ENCODE measurements at regions not wholly inside any gene's neighbourhood (a gene's known extent, or its start where the extent isn't known, plus 50 kb on each side); places are given as distances from the start of the nearest gene placed in this dataset.

- FAIRE-seq (no peak), DNase-seq (ENCODE audit: low read depth in 1 of 2, low spot score in 2 of 2) (no peak)
- H3K4me2 ChIP-seq (ENCODE audit: insufficient read depth in 1 of 2, low read depth in 2 of 2, low read length in 2 of 2): no peak overlapping the region
- no peak overlapping the region for H2BK5ac ChIP-seq (ENCODE audit: low read depth, low read length)
- H2AFZ ChIP-seq (ENCODE audit: low read length): no peak overlapping the region
- no peak overlapping the region for H3K9ac ChIP-seq (replicated peaks in 1 of 4; ENCODE audit: extremely low read depth in 1 of 4, low read depth in 3 of 4, low read length in 3 of 4)
- H3K14ac ChIP-seq (ENCODE audit: insufficient read length): no peak overlapping the region
- H2BK120ac ChIP-seq (replicated peaks; ENCODE audit: low read depth, low read length): no peak overlapping the region
- POLR2A ChIA-PET (ENCODE audit: partially characterized antibody): no interaction called here
- H3K23me2 ChIP-seq (ENCODE audit: low read depth, low read length): no peaks in the 10 kb centered on the region
- no peaks in the 10 kb centered on the region for H3K36me3 ChIP-seq (ENCODE audit: control insufficient read depth in 2 of 4, insufficient read depth in 4 of 4, low read length in 3 of 4)
- no peak overlapping the region for H3K18ac ChIP-seq (ENCODE audit: extremely low read depth, low read length)
- H3K27me3 ChIP-seq (replicated peaks in 1 of 4; ENCODE audit: control insufficient read depth in 3 of 4, extremely low read depth in 1 of 4, insufficient read depth in 3 of 4, low read length in 3 of 4): no peaks in the 10 kb centered on the region
- H4K91ac ChIP-seq (replicated peaks; ENCODE audit: insufficient read length, low read length): no peak overlapping the region
- H3K4me3 ChIP-seq (ENCODE audit: extremely low read depth in 1 of 4, insufficient read depth in 2 of 4, low read depth in 3 of 4, low read length in 4 of 4): no peak overlapping the region
- no peak overlapping the region for H3K23ac ChIP-seq (ENCODE audit: insufficient read length)
- H3K27ac ChIP-seq (ENCODE audit: low read depth, low read length): no peak overlapping the region
- H2BK15ac ChIP-seq (ENCODE audit: low read length): no peak overlapping the region
- H4K5ac ChIP-seq (ENCODE audit: insufficient read length, low read depth, low read length): no peak overlapping the region
- no peak overlapping the region for H3K4ac ChIP-seq (replicated peaks; ENCODE audit: insufficient read length, low read depth, low read length)
- no peaks in the 10 kb centered on the region for H3K4me1 ChIP-seq (replicated peaks in 1 of 4; ENCODE audit: control insufficient read depth in 3 of 4, insufficient read depth in 4 of 4, low read length in 3 of 4)
- no peaks in the 10 kb centered on the region for H3K79me2 ChIP-seq (ENCODE audit: control insufficient read depth in 1 of 2, insufficient read depth in 2 of 2, low read length in 2 of 2)
- H4K8ac ChIP-seq (ENCODE audit: extremely low read depth, insufficient read depth, low read length): no peak overlapping the region
- no peak overlapping the region for H2BK20ac ChIP-seq (ENCODE audit: low read length)
- H2AK5ac ChIP-seq (ENCODE audit: low read depth, low read length): no peak overlapping the region
- H3K9me3 ChIP-seq (ENCODE audit: insufficient read depth in 2 of 2, low read depth in 1 of 2, low read length in 1 of 2): no peaks in the 10 kb centered on the region
- no peaks in the 10 kb centered on the region for H3K79me1 ChIP-seq (ENCODE audit: low read depth, low read length)
- CTCF ChIA-PET (ENCODE audit: partially characterized antibody): interaction anchor here (0.8 to 2.8 kb wide), 4 partner anchors 9 to 1573 kb away, joined by 3 to 10 read pairs (median 4); no protein-coding TSS in a partner anchor
- no peak overlapping the region for H2BK12ac ChIP-seq (ENCODE audit: low read depth, low read length)
- no peaks in the 10 kb centered on the region for H4K20me1 ChIP-seq (replicated peaks in 1 of 2; ENCODE audit: control insufficient read depth in 1 of 2, insufficient read depth in 2 of 2, low read length in 2 of 2)
- no peak overlapping the region for H3K56ac ChIP-seq (replicated peaks; ENCODE audit: insufficient read length, low read depth, low read length)
- WGBS, 2 experiments (ENCODE audit: extremely low coverage in 1 of 2, insufficient coverage in 1 of 2, insufficient read length in 1 of 2, insufficient replicate concordance in 2 of 2, low coverage in 1 of 2, low lambda C conversion rate in 2 of 2, missing lambda C conversion rate in 1 of 2): 91% methylated on average over 5 of the region's 5 CpGs; no CpG with 5 or more reads in 1 of the 2 experiments
- TF ChIP-seq CBX5 (IDR thresholded peaks at IDR 0.05; ENCODE audit: low read depth, low read length) (no peak), SIRT6 (IDR thresholded peaks at IDR 0.05; ENCODE audit: low read length) (no peak), SIX5 (IDR thresholded peaks at IDR 0.05; ENCODE audit: low read depth, low read length) (no peak), CTCF (IDR thresholded peaks at IDR 0.05; ENCODE audit: control extremely low read depth in 1 of 3, insufficient read depth in 1 of 3, low read depth in 1 of 3, low read length in 3 of 3) (no peak), CHD2 (IDR thresholded peaks at IDR 0.05; ENCODE audit: low read length) (no peak), RAD21 (IDR thresholded peaks at IDR 0.05 in 1 of 2, conservative IDR thresholded peaks at IDR 0.05 in 1 of 2; ENCODE audit: low read depth in 2 of 2, low read length in 2 of 2) (no peak), RBBP5 (IDR thresholded peaks at IDR 0.05; ENCODE audit: borderline replicate concordance, low read depth, low read length) (no peak), TAF1 (IDR thresholded peaks at IDR 0.05; ENCODE audit: low read depth, low read length) (no peak), SRF (IDR thresholded peaks at IDR 0.05; ENCODE audit: low read depth, low read length) (no peak), TAF7 (optimal IDR thresholded peaks at IDR 0.05; ENCODE audit: borderline replicate concordance, low read depth, low read length) (no peak), BACH1 (IDR thresholded peaks at IDR 0.05; ENCODE audit: low read length) (no peak)
Measured at GRCh38 chr2:14951569-14952285, 319.2 kb downstream of the LRATD1 start.
